ENCODE measurements at regions not wholly inside any gene's neighbourhood (a gene's known extent, or its start where the extent isn't known, plus 50 kb on each side); places are given as distances from the start of the nearest gene placed in this dataset.

DNA sequence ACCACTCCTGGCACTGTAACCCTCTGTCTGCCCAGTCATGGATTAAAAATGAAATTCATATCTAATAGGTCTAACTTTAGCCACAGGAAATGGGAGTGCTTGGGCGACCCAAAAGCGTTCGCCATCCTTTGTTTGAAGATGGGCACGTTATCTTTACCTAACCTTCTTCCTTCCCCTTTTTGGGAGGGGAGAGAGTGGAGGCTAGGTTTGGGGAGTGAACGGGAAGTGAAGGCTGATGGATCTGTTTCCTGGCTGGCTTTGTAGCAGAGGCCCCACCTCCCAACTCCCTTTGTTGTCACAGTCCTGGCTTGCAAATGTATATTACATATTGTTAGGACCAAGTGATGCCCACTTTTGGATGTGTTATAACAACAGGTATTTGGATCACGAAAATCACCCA, 98.1 kb upstream of the ARHGEF3 start:
- Histone ChIP-seq H3K4me3 (ENCODE audit: low read depth in 2 of 2, low read length in 2 of 2) (no peak overlapping the region), H3K27ac (ENCODE audit: low read length) (no peak overlapping the region), H3K27me3 (ENCODE audit: control insufficient read depth, insufficient read depth, low read length) (no peaks in the 10 kb centered on the region), H3K4me1 (ENCODE audit: control insufficient read depth, insufficient read depth, low read length) (no peaks in the 10 kb centered on the region), H3K9me3 (ENCODE audit: control insufficient read depth, insufficient read depth, low read depth, low read length) (no peaks in the 10 kb centered on the region), H3K36me3 (ENCODE audit: control insufficient read depth, insufficient read depth, low read length) (no peaks in the 10 kb centered on the region)
- intact Hi-C loops (cut with micrococcal nuclease; ENCODE audit: unreplicated experiment), result no loop called here
- DNase-seq (ENCODE audit: low read depth, low spot score) (no peak), ATAC-seq (no peak)
- in situ Hi-C loops (cut with HindIII; ENCODE audit: low pct_unique_long_range_greater_than_20kb, low sequenced_read_pairs), result no loop called here
- BruUV-seq (replicated peaks), result no TSS peak
- POLR2A ChIA-PET, result no interaction called here
- TF ChIP-seq SIN3A (IDR thresholded peaks at IDR 0.05; ENCODE audit: borderline replicate concordance, insufficient read depth, low read depth, low read length), result no peak
- TF ChIP-seq POLR2AphosphoS5 (IDR thresholded peaks at IDR 0.05; ENCODE audit: low read depth, low read length), result no peak
- no peak for TF ChIP-seq REST (IDR thresholded peaks at IDR 0.05; ENCODE audit: insufficient read depth in 1 of 2, low read depth in 2 of 2, low read length in 1 of 2)
- no peak for TF ChIP-seq TCF7L2 (IDR thresholded peaks at IDR 0.05; ENCODE audit: low read depth, low read length)
- no peak for TF ChIP-seq CTCF (IDR thresholded peaks at IDR 0.05)
- CTCF ChIA-PET, result no interaction called here

GRCh38 chr3:56899078-56899477, 97.3 kb upstream of the ARHGEF3 start:
- no peaks in the 10 kb centered on the region for H3K36me3 ChIP-seq (ENCODE audit: control insufficient read depth, insufficient read depth, low read length)
- in situ Hi-C loops (cut with HindIII; ENCODE audit: low pct_unique_long_range_greater_than_20kb, low sequenced_read_pairs), result no loop called here
- no TSS peak for BruUV-seq (replicated peaks)
- no peak for ATAC-seq
- ChIA-PET CTCF (no interaction called here), POLR2A (interaction anchor here (0.6 kb wide), 1 partner anchor 209 kb away, joined by 3 read pairs; no protein-coding TSS in a partner anchor)
- no peak for DNase-seq (ENCODE audit: low read depth, low spot score)
- no peaks in the 10 kb centered on the region for H3K27me3 ChIP-seq (ENCODE audit: control insufficient read depth, insufficient read depth, low read length)
- intact Hi-C loops (cut with micrococcal nuclease; ENCODE audit: unreplicated experiment), result no loop called here
- H3K4me3 ChIP-seq (ENCODE audit: low read depth in 2 of 2, low read length in 2 of 2), result no peak overlapping the region
- TF ChIP-seq TCF7L2 (IDR thresholded peaks at IDR 0.05; ENCODE audit: low read depth, low read length) (no peak), POLR2AphosphoS5 (IDR thresholded peaks at IDR 0.05; ENCODE audit: low read depth, low read length) (no peak), SIN3A (IDR thresholded peaks at IDR 0.05; ENCODE audit: borderline replicate concordance, insufficient read depth, low read depth, low read length) (no peak), CTCF (IDR thresholded peaks at IDR 0.05) (no peak), REST (IDR thresholded peaks at IDR 0.05; ENCODE audit: insufficient read depth in 1 of 2, low read depth in 2 of 2, low read length in 1 of 2) (no peak)
- H3K4me1 ChIP-seq (ENCODE audit: control insufficient read depth, insufficient read depth, low read length), result no peaks in the 10 kb centered on the region
- no peak overlapping the region for H3K27ac ChIP-seq (ENCODE audit: low read length)
- no peaks in the 10 kb centered on the region for H3K9me3 ChIP-seq (ENCODE audit: control insufficient read depth, insufficient read depth, low read depth, low read length)
